GM04504 (cell line): ENCODE measurements at regions not wholly inside any gene's neighbourhood (a gene's known extent, or its start where the extent isn't known, plus 50 kb on each side); places are given as distances from the start of the nearest gene placed in this dataset.

Experiments used
- DNase-seq: peaks from one replicate; pipeline ENCODE4 v3.0.0-alpha.2; 2012; ENCODE audit warnings: low read depth

- DNase-seq: no peak
These were observed 55.0 kb upstream of the NMNAT3 start for GRCh38 chr3:139732729-139733128.

GRCh38 chr3:139729300-139729699 is 51.5 kb upstream of the NMNAT3 start:
- no peak for DNase-seq

GRCh38 chr3:139728414-139728813 is 50.6 kb upstream of the NMNAT3 start:
- DNase-seq: no peak
